ENCODE measurements at regions not wholly inside any gene's neighbourhood (a gene's known extent, or its start where the extent isn't known, plus 50 kb on each side); places are given as distances from the start of the nearest gene placed in this dataset.

- TF ChIP-seq CTCF (IDR thresholded peaks at IDR 0.05) (no peak), POLR2A (IDR thresholded peaks at IDR 0.05) (no peak)
Observed at GRCh38 chr21:15534450-15534886, 195.3 kb upstream of the USP25 start.

All from breast epithelium (tissue), 3 donors.